ENCODE measurements at regions not wholly inside any gene's neighbourhood (a gene's known extent, or its start where the extent isn't known, plus 50 kb on each side); places are given as distances from the start of the nearest gene placed in this dataset.
"Not testable (repeated sequence)": the region's sequence is repeated elsewhere in the genome, so short reads cannot be mapped to it uniquely, and the experiment has no call there.

- no peak for TF ChIP-seq CTCF (conservative IDR thresholded peaks at IDR 0.05; ENCODE audit: low read length)
- DNase-seq (ENCODE audit: low read depth) = no peak
- H3K4me3 ChIP-seq (ENCODE audit: low read length) = no peak overlapping the region
These were observed 76.5 kb upstream of the ZSWIM2 start for GRCh38 chr2:186925514-186925913.

- not testable (repeated sequence) for DNase-seq (ENCODE audit: low read depth); H3K4me3 ChIP-seq (ENCODE audit: low read length)
These were observed 73.3 kb upstream of the ZSWIM2 start for GRCh38 chr2:186922316-186922715.

- TF ChIP-seq CTCF (conservative IDR thresholded peaks at IDR 0.05; ENCODE audit: low read length) = no peak
- H3K4me3 ChIP-seq (ENCODE audit: low read length) = no peak overlapping the region
- peak; percentile 71 for DNase-seq (ENCODE audit: low read depth)
These were observed 70.3 kb upstream of the ZSWIM2 start for GRCh38 chr2:186919296-186919695.

GRCh38 chr2:186918495-186918894, 69.5 kb upstream of the ZSWIM2 start:
- peak; percentile 5 for DNase-seq (ENCODE audit: low read depth)
- H3K4me3 ChIP-seq (ENCODE audit: low read length) = no peak overlapping the region
- no peak for TF ChIP-seq CTCF (conservative IDR thresholded peaks at IDR 0.05; ENCODE audit: low read length)

- TF ChIP-seq CTCF (conservative IDR thresholded peaks at IDR 0.05; ENCODE audit: low read length) = no peak
- DNase-seq (ENCODE audit: low read depth) = no peak
- no peak overlapping the region for H3K4me3 ChIP-seq (ENCODE audit: low read length)
These were observed 68.9 kb upstream of the ZSWIM2 start for GRCh38 chr2:186917866-186918265.

GRCh38 chr2:186913870-186914269, 64.9 kb upstream of the ZSWIM2 start:
- DNase-seq (ENCODE audit: low read depth) = no peak
- TF ChIP-seq CTCF (conservative IDR thresholded peaks at IDR 0.05; ENCODE audit: low read length) = no peak
- H3K4me3 ChIP-seq (ENCODE audit: low read length) = no peak overlapping the region

GRCh38 chr2:186912979-186913378, 64.0 kb upstream of the ZSWIM2 start:
- TF ChIP-seq CTCF (conservative IDR thresholded peaks at IDR 0.05; ENCODE audit: low read length) = no peak
- H3K4me3 ChIP-seq (ENCODE audit: low read length) = no peak overlapping the region
- DNase-seq (ENCODE audit: low read depth) = no peak

- no peak overlapping the region for H3K4me3 ChIP-seq (ENCODE audit: low read length)
- no peak for DNase-seq (ENCODE audit: low read depth)
- TF ChIP-seq CTCF (conservative IDR thresholded peaks at IDR 0.05; ENCODE audit: low read length) = no peak
These were observed 62.6 kb upstream of the ZSWIM2 start for GRCh38 chr2:186911551-186912085.

Data from AG10803 (cell line).